Limb (tissue), 2 donors: ENCODE measurements at regions not wholly inside any gene's neighbourhood (a gene's known extent, or its start where the extent isn't known, plus 50 kb on each side); places are given as distances from the start of the nearest gene placed in this dataset.

Experiments
- DNase-seq, 2 donors: peaks; one replicate each; pipeline ENCODE4 v3.0.0-alpha.2; 2016; ENCODE audit errors: extremely low spot score in 2 of 2

DNA sequence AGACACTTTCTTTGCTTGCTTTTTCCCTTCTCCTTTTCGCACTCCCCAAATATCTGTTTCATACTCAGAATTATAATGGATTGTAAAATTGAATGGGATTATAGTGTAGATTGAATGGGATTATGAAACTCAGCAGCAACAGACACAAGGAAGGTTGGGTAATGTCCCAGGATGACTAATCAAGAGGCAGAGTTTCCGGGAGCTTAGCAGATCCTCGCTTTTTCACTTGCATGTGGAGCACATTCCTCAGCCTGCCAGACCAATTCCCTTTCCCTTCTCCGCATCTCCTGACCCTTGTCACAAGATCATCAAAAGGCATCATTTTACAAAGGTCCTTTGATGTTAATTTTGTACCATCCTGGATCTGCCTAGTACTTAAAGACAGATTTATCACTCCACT lies 55.1 kb upstream of the SLC1A1 start:
- no peak for DNase-seq

DNA sequence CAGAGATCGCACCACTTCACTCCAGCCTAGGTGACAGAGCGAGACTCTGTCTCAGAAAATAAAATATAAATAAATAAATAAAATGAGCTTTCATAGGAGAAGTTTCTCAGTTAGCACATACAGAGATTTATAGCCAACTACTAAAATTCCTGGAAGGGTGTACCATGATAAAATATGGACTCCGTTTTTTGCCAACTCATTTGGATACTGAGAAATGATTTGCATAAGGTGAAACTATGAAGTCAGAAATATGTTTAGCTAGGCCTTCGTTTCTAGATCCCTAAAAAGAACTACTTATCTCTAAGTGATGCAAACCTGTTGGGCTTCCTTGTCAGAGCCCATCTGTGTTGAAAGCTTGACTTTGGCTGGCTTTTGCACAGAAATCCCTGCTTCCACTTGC lies 56.9 kb upstream of the SLC1A1 start:
- no peak for DNase-seq

DNA sequence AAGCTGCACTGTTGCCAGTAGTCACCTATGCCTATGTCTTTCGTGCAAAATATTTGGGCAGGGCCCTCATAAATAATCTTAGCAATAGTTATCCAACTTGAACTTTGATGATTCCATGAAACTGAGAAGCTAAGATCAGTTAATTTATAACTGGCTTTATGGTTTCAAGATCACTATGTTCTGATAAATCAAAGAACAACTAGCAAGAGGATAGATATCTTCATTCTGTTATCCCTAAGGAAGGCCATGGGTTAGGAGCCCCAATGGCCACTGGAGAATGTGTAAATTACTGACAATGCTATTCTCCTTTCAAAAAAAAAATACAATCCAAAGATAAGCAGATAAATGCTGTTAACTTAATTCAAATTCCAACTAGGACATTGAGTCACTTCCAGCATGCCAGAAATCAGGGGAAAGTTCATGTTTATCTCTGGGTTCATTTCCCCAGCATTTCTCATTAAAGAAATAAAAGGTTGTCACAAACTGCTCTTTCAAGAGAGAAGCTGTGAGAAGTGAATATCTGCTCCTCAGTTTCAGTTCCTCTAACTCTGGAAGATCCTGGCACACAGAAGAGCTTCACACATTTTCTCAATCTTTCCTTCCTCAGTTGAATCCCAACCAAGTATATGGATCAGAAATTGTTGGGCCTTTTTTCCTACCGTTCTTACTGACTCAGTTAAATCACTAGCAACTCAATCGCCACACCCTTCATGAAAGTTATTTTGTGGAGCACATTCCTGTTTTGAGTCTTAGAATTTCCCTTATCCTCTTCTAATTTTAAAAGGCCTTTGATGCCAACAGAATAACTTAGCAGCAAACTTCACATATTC lies 59.6 kb upstream of the SLC1A1 start:
- no peak for DNase-seq

DNA sequence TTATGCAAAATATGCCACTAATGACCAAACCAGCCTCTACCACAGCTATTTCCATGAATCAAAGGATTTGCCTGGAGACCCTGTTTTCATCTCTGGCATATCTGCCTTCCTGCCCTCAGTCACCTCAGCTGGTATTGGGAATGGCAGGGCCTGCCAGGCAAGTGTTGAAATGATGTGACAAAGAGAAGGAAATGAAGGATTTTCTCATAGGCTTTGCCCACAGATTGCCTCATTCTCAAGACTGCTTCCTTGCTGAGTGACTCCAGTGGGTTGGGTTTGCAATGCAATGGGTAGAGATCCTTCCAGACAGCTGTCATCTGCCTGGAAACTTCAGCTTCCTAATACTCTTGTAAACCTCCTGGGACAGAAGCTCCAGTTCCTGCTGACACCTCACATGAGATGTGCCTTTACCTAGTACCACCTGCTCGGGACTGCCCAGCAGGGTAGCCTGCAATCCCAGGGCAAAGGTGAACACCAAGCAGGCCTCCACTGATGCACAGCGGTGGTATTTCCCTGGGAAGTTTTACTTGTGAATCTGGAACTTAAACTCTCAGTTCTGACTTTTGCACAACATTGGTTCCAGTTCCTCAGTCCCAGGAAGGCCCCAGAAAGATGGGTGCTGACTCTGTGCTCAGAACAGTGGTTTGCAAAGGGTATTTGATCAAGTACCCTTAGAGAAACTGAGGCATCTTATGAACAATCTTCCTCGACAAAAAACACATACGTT lies 64.8 kb upstream of the SLC1A1 start:
- no peak for DNase-seq

DNA sequence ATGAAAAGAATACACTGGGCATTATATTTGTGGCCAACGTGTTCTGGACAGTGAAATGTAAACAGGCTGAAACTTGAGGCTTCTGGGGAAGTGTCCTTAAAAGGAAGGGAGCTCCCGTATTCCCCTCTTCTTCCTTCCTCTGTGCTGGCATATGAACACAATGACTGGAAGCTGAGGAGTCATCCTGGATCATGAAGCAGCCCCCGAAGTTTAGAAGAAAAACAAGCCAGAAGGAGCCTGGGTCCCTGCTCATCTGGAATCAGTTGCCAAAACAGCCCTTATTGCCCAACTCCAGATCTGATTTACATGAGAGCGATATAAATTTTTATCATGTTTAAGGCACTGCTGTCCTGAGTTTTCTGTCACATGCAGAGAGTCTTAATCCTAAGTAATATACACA lies 65.4 kb upstream of the SLC1A1 start:
- no peak for DNase-seq

DNA sequence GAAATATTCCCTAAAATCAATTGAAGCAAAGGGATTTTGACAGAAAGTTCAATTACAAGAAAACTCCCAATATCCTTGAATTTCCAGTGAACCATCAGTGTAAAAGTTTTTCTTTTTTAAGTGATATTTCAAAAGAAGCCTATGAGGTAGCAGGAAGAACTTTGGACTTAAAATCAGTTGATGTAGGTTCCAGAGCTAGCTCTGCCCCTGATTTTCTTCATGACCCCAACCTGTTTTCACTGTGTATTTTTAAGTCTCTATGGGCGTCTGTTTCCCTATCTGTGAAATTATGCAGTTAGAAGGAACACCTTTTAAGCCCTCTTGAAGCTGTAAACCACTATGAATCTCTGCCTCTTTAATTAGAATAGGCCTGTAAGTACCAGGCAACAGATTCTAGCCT lies 66.2 kb upstream of the SLC1A1 start:
- no peak for DNase-seq

DNA sequence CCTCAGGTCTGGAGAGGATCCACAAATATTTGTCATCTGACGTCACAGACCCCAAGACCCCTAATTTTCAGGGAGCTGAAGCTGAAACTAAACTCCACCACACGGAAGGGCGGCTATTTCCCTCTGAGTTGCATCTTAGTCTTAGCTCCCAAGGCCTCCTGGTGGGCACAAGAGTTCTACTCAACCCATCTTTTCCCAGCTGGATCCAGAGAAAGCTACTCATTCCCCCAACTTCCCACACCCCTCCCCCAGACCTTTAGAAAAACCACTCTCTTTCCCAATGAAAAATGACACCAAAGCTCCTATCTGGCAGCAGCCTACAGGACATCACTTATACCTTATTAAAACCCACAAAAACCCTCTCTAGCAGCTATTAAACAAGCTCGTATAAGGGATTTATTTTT lies 67.1 kb upstream of the SLC1A1 start:
- no peak for DNase-seq

DNA sequence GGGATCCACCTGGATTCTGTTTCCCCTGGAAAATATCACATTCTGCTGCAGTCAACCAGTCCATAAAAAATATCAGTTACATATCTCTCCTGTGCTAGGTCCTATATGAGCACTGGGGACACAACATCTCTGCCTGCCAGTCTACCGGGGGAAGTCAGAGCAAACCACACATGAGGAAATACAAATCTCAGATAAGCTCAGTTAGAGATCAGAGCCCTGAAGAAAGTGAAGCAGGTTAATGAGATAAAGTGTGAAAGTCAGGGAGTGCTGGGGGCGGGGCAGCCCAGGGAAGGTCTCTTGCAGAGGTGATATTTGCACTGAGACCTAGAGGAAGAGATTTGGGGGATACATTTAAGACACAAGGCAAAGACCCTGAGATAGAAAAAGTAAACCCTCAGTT lies 67.8 kb upstream of the SLC1A1 start:
- DNase-seq: no peak

DNA sequence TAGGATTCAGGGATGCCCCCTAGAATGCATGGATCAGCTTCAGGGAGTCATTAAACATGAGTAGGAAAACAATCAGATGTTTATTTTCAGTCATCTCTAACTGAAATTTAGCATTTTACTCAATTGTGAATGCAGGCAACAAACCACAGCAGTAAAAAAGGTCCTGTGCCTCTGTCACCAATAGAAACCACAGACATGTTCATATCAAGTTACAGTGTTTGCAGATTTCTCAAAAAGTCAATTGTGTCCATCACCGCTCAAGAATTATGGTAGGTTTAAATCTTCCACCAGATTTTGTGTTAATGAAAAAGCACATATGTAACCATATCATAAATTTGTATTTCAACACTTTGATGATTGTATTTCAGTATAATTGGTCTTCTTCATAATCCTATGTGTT lies 68.4 kb upstream of the SLC1A1 start:
- no peak for DNase-seq

DNA sequence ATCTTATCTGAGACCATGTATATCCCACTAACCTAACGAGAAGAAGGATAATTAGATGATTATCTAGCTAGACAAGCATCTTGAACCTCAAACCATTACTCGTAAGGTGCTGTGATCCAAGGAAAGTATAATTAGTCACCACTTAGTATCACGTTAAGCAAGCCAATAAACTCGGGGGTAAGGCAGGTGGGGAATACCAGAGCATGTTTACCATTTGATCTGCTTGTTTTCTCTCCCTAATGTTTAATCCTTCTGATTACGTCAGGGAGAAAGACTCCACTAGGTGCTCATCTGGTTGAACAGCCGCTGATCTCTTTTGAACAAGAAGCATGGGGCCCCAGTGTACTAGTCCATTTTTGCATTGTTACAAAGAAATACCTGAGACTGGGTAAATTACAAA lies 69.9 kb upstream of the SLC1A1 start:
- DNase-seq: no peak

DNA sequence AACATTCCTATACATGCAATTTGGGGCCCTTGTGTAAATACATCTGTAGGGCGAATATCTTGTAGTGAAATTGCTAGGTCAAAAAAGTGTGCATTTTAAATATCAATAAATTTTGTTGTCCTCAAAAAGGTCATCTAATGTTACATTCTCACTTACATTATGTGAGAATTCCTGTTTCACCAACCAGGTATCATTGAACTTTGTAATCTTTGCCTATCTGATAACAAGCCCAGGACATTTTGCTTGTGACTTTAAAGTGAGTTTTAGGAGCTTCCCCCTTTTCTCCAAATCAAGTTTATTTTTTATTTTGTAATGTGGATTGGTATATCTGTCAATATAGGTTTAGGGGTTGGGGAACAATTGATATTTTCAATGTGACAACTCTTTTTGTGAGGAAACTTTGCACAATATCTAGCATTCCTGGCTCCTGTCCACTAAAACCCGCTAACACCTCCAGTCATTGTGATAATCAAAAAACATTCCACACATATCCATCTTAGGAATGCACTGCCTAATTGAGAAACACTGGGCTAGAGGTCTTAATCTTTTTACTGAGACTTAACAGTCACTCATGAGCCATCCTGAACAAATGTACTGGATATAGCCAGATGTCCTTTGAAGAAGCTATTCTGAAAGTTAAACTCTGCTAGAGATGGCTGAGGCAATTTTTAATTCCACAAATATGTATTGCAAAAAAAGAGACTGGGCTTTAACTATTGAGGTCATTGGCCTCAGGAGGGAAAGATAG lies 72.5 kb upstream of the SLC1A1 start:
- no peak for DNase-seq

DNA sequence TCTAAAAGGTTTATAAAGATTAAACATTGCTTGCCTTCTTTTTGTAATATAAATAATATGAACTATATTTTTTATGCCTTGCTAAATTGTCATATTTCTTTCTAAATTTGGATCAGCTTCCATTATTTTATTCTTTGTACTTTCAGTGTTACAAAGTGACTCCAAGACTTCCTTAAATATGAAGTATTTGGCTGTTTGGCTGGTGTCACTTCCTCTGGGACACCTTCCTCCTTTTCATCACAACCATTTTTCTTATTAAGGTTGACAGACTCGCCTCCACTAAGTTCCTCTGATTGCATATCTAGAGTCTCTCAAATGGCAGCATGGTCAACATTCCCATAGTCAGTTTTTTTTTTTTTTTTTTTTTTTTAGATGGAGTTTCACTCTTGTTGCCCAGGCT lies 73.8 kb upstream of the SLC1A1 start:
- no peak for DNase-seq

DNA sequence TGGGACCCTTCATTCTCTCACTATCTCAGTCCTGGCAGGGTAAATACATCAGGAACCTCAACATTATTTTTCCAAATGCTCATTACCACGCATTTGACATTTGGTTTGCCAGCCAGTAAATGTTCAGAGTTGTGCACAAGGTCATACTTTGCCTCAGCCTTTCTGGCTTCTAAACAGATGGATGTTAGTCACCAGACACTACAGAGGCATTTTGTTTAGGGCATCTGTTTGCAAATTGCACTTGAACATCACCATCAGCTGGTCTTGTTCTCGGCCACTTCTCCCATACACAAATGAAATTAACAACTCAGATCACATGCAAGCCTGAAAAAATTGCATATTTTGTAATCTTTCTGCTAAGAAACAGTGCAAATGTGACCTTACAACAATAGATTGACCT lies 75.0 kb upstream of the SLC1A1 start:
- no peak for DNase-seq

DNA sequence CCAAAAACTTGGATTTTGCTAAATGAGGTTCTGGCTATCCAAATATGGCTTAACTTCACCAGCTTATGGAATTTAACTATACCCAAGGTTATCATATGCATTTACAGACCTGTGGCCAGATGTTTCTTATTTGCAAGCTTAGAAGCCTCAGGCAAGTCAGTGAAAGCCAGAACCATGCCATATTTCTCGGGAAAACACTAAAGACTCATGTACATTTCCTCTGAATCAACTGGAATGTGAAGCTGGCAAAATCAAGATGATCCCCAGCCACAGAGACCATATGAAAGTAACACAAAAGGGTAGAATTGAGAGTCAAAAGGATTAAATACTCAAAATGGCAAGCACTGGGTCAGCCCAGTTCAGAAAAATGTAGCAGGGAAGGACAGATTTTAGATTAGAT lies 76.4 kb upstream of the SLC1A1 start:
- no peak for DNase-seq

DNA sequence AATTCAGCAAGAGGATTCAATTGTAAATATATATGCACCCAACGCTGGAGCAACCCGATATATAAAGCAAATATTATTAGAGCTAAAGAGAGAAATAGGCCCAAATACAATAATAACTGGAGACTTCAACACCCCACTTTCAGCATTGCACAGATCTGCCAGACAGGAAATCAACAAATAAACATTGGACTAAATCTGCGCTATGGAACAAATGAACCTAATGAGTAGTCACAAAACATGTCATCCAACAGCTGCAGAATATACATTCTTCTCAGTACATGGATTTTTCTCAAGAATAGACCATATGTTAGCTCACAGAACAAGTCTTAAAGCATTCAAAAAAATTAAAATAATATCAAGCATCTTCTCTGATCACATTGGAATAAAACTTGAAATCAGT lies 86.1 kb upstream of the SLC1A1 start:
- DNase-seq: no peak

DNA sequence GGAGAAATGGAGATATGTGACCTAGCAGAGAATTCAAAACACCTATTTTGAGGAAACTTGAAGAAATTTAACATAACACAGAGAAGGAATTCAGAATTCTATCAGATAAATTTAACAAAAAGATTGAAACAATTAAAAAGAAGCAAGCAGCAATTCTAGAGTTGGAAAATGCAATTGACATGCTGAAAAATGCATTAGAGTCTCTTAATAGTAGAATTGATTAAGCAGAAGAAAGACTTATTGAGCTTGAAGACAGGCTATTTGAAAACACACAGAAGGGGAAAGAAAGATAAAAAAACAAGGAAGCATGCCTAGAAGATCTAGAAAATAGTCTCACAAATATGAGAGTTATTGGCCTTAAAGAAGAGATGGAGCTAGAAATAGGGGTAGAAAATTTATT lies 87.8 kb upstream of the SLC1A1 start:
- no peak for DNase-seq

DNA sequence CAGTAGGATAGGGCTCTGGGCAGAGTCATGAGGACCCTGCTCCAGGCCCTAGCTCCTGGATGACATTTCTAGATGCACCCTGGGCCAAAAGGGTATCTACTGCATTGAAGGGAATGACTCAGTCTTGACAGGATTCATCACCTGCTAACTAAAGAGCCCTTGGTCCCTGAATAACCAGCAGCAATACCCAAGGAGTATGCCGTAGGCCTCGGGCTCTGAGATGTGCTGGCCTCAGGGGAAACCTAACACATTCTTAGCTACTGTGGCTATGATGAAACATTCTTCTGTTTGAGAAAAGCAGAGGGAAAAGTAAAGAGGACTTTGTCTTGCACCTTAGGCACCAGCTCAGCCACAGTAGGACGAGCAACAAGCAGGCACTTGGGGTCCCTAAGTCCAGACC lies 89.5 kb upstream of the SLC1A1 start:
- no peak for DNase-seq

DNA sequence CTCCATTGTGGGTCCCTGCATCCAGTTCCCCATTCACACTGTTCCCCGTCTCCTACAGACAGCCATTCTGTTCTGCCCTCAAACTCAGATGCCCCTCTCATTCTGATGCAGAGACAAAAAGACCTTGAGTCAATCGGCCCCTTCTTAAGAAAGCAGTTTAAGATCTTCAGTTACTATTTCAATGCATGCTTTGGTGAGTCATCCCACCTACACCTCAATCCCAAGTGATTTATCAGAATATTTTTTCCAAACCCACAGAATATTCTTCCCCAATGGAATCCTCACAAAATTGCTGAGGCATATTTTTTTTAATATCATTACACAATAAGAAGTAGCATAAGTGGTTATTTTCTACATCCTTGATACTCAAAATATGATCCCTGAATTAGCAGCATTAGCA lies 92.4 kb upstream of the SLC1A1 start:
- DNase-seq: no peak

DNA sequence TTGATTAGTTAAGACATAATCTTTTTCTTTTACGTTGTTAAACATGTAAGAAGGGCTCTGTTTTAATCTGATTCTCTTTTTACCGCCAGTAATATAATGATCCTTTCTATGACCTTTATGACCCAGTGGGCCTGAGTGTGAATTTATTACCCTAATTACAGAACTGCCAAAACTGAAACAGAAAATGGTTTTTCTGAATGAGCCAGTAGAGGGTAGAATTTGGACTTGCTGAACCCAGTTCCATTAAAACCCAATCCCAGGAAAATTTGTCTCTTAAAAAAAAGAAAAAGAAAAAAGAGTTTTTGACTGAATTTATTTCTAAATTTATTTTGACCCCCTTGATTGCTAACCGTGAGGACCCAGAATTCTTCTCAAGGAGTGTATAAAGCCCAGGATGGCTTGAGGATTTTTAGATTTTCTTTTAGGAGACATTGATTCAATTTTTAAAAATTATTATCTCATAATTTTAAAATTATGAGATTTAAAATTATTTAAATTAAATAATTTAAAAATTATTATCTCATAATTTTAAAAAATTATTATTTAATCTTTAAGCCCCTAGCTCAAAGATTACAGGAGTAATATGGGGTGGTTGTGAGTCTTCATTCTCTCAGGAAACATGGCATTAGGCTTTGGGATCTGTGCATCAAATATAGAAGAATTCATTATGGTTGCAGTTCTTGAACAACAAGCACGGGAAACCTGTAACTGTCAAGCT lies 94.1 kb upstream of the GLIS3 start:
- DNase-seq: no peak

DNA sequence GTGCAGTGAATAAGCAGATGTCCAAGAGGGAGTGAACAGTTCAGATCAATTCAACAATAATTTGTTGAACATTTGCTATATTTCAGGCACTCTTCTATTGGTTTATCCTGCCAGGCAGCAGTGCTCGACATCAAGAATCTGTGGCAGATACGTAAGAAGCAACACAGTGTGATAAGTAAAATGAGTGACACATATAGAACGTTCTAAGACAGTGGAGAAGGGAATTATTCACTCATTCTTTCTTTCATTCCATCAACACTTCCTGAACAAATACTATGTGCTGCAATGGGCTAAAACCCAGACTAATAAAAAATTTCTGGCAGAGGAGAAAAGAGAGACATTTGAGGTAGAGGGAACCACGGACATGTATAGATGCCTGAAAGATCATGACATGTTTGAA lies 89.9 kb upstream of the GLIS3 start:
- no peak for DNase-seq

DNA sequence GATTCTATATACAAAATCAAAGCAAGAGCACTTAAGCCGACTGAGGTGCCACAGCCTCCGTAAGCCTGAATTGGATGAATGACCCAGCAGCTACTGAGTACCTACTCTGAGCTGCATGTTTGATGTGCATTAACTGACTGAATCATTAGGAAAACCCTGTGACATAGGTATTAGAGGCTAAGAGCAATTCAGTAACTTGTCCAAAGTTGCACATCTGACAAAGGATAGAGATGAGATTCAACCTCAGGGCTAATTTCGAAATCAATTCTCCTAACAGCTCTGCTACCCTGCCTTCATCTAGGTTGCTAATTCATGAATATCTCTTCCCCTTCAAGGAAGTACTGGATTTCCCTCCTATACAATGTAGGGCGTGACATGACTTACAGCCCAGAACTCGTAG lies 89.1 kb upstream of the GLIS3 start:
- no peak for DNase-seq

DNA sequence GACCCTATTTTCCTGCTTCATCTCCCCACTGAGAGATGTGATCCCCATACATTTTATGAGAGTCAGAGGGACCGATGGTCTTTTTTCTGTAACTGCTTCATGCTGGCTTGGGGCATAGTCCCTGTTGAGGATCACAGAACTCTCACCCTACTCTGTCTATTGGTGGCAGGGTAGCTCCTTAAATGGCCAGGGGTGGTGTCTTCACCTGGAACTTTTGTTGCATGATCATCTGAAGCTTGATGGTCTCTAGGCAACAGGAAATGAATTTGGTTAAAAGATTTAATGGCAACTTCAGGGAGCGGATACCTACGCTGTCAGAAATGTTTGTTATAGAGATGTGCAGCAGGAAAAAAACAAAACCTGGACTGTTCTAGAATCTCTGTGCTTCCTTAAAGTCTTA lies 87.0 kb upstream of the GLIS3 start:
- no peak for DNase-seq
